Left renal pelvis (tissue), 4 donors: ENCODE measurements at regions not wholly inside any gene's neighbourhood (a gene's known extent, or its start where the extent isn't known, plus 50 kb on each side); places are given as distances from the start of the nearest gene placed in this dataset.
A peak's percentile ranks its signal among the peaks of the same experiment; 100 is the strongest.
"Not testable (repeated sequence)": the region's sequence is repeated elsewhere in the genome, so short reads cannot be mapped to it uniquely, and the experiment has no call there.

Experiments
- DNase-seq, 4 donors: peaks; one replicate each; pipeline ENCODE4 v3.0.0-alpha.2; 2013; ENCODE audit warnings: low read depth in 4 of 4, low spot score in 3 of 4

DNA sequence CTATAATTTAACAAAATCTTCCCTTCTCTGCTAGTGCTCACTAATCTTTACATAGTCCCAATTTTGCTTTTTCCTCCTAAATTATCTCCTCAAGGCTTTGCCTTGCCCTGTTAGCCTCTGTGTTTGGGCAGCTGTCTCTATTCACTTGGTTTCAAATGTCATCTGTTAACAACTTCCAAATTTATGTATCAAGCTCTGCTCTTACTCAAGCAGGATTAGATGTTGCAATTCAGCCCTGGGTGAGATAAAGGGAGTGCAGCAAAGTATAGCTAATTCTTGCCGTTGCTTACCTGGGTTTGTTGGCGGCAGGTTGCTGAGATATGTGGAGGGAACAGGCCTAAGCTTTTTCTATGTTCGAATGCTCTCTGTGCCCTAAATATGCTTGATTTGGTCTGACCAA is 483.8 kb downstream of the DMAC1 start:
- DNase-seq: no peak

DNA sequence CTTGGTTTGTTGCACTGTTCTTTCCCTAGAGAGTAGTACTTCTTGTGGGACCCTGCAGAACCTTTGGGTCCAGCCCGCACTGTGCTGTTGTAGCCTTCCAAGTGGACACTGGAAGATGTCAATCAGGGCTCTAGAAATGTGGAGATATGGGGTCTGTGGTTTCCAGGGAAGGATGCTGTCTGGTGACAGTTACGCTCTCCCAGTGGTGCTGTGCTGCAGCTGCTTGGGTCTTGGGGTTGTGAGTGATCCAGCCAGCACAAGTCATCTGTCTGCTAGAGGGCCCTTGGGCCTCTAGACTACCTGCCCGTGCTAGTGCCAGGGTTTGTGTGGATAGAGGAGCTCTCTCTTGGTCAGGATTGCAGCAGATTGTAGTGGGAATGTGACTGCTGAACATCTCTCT is 484.5 kb downstream of the DMAC1 start:
- no peak for DNase-seq

DNA sequence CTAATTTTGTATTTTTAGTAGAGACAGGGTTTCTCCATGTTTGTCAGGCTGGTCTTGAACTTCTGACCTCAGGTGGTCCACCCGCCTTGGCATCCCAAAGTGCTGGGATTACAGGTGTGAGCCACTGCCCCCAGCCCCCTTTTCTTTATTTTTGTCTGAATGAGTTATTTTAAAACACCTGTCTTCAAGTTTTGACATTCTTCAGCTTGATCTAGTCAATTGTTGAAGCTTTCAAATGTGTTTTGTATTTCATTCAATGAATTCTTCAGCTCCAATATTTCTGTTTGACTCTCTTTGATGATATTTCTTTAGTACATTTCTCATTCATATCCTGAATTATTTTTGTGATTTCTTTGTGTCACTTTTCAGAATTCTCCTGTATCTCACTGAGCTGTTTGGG is 486.2 kb downstream of the DMAC1 start:
- no peak for DNase-seq

GRCh38 chr9:7309051-7309450 is 490.5 kb downstream of the DMAC1 start:
- not testable (repeated sequence) for DNase-seq

GRCh38 chr9:7305677-7306076 is 493.9 kb downstream of the DMAC1 start:
- no peak for DNase-seq

GRCh38 chr9:7304627-7304995 is 495.0 kb downstream of the DMAC1 start:
- no peak for DNase-seq

DNA sequence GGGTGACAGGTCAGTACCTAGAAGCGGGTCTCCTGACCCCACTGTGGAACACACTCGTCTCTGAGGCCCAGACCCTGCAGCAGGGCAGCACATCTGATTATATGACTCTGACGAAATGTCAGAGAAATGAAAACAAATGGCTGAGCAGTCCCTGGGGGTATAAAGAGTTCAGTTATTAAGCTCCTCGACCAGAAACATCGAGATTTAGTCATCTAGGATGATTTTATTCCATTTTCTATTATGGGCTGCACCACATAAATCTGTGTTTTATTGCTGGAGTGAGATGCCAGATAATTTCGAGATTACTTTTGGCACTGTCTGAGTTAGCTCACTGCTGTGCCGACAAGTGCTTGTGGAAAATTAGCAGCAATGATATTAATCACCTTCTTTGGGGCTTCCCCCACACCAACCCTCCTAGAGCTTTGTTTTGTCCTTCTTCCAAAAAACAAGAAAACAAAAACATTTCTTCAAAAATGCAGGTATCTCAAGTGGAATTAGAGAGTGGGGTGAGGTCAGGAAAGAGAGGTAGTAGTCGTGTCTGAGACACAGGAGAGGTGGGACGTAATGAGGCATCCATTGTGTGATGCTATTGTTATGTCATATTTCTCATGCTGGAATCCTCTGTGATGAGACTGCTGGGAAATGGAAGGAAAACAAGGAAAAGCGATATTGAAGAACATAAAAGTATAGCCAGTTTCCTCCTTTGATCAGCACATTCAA is 495.5 kb downstream of the DMAC1 start:
- no peak for DNase-seq

GRCh38 chr9:7300484-7300883 is 499.1 kb downstream of the DMAC1 start:
- no peak for DNase-seq

DNA sequence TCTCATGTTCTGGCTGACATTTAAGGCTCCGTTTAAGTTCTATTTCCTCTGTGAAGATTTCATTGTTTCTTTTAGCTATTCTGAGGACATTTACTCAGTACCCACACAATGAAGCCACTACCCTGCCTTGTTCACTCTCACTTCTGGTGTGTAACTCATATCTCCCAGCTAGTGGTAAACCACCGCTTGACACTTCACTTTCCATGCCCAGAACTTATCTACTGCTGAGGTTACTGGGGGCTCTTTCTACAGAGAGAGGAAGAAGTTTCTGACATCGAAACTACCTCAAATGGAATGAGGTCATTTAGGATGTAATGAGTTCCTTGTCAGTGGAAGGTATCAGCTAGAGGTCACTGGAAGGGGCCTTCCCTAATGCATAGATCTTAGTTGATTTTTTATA is 501.5 kb downstream of the DMAC1 start:
- no peak for DNase-seq

- no peak for DNase-seq
These were observed 502.1 kb downstream of the DMAC1 start for GRCh38 chr9:7297521-7297920.

DNA sequence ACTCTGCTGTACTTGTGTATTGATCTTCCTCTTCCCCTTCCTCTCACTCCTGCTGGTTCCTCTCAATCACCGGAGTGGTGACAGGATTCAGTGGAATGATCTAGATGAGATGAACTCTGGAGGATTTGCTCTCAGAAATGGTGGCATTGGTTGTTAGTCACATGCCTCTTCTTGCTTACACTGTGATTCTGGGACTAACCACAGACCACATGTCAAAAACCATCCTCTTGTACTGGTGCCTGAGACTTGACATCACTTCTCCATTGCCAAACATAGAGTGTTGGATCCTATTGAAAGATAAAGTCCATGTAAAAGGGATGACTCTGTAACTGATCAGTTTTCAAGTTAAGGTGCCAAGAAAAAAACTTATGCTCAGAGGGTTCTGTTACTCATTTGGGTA is 506.5 kb downstream of the DMAC1 start:
- DNase-seq: no peak

GRCh38 chr9:7289773-7290172 is 509.8 kb downstream of the DMAC1 start:
- DNase-seq: no peak

DNA sequence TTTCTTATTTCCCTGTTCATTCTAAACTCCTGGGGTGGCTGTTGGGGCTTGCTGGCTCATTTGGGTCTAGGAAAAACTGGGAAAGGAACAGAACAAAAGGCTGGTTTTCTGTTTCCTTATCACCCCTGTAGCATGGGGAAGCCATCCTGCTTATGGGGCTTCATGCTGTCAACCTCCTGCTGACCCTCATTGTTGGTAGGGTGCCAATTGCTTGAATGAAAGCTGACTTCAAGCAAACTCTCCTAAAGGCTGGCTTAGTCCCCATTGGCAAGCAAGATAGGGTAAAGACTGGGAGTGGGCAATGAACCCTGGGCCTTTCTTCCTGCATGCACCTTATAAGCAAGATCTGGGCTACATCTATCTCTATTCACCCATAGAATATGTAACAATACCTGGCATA is 511.6 kb downstream of the DMAC1 start:
- no peak for DNase-seq

- no peak for DNase-seq
These were observed 512.5 kb downstream of the DMAC1 start for GRCh38 chr9:7287065-7287464.

DNA sequence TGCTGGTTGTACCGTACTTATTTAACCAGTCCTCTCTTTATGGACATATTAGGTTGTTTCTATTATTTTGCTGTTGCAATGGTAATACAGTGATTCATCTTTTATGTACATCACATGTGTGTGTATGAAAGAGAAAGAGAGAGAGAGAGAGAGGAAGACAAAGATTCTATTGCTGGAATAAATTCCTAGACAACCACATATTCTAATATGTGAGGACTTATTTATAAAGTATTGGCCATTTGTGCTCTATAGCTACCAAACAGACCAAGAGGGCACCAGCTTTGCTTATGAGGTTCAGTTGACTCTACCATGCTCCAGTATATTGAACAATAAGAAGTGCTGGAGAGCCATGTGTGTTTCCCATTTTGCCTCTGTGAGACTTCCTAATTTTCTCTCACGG is 513.5 kb downstream of the DMAC1 start:
- no peak for DNase-seq

GRCh38 chr9:7285199-7285598 is 514.4 kb downstream of the DMAC1 start:
- no peak for DNase-seq

DNA sequence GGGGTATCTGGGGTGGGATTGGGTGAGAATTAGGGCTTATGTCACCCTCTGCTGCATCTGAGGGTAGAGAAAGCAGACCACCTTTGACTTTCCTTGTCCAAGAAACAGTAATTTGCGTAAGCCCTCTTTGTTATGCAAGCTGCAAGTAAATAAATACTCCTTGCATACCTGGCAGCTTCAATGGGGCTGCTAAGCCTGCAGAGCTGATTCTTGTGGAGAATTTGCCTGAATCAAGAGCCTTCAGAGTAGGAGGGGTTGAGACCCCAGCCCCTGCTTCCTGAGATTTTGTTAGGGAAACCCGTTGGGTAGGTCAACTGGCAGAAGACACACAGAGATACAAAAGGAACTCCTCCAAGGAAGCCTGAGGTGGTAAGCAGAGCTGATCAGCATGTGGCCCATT is 515.1 kb downstream of the DMAC1 start:
- DNase-seq: no peak

- DNase-seq: no peak
These were observed 515.5 kb downstream of the DMAC1 start for GRCh38 chr9:7284117-7284516.

- DNase-seq: peak in 2 of 4 donors; percentile 21 to 22
These were observed 515.8 kb downstream of the KDM4C start for GRCh38 chr9:7273575-7273974.

DNA sequence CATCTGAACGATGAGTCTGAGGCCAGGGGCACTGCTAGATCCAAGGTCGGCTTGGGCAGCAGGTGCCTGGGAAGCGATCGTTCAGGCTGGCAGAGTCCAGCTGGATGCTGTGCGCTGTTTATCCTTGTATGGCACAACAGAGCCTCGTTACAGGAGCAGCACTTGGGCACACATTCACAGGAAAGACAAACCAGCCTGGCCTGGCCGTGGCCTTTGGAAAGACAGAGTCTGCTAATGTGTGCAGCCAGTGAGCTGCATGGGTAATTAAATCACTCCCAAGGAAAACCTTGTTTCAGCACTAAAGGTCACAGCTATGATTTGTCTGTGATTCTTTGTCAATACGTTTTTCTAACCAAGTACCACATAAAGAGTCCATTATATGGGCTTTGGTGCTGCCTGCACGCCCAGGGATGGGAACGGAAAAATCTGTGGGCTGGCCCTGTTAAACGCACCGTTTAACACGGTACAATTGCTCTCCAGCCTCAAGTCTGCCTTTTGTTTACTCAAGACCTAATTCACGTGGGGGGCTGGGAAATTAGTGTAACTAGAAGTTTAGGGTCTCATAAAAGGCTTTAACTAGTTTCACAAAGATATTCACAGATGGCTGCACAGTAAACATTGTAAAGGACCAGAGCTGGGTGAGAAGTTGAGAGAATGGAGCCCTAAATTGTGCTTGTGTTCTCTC is 509.3 kb downstream of the KDM4C start:
- peak in 3 of 4 donors; percentile 31 to 70 (median 39) for DNase-seq

DNA sequence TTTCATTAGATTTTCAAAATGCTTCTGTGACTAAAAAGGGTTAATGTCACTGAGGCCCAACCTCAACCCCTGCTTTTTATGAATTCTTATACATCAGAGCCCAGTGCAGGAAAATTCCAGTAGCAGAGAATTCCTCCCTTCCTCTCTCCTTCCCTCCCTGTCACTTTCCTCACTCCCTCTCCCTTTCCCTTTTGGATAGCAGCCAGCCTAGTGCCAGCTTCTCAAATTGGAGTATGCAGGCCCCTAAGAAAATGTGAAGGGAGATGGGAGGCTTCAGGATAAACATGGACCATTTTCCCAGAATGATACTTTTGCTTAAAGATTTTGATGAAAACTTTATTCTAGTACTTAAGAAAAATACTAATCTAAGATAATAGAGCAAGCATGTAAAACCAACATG is 507.4 kb downstream of the KDM4C start:
- no peak for DNase-seq

DNA sequence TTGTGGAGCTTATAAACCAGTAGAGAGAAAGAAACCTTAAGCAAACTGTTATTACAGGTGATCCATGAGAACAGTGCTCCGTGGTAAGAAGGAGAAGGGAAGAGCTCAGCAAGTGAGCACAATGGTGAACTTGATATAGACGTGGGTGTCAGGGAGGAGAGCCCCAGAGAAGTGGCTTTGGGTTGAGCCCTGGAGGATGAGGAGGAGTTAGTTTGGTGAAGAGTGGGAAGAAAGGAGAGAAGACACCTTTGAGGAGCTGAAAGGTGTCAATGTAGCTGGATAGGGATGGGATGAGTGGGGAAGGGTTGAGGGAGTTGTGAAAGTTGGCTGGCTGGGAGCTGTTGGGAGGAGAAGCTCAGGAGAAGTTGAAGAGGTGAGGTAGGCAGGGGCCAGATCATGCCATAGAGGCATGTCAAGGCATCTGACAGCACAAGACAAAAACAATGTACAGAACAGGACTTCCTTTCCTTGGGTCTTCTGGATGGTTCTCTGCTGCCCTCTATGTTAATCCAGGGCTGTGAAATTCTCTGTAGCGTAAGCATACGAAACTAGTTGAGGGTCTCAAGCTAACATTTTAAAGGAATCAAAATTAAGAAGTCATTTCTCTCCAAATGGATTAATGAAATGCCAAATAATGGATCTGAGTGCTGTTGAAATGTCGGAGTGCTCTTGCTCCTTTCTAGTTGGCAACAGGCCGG is 501.9 kb downstream of the KDM4C start:
- DNase-seq: no peak
